Retinal pigment epithelial cell (primary cell): ENCODE measurements at regions not wholly inside any gene's neighbourhood (a gene's known extent, or its start where the extent isn't known, plus 50 kb on each side); places are given as distances from the start of the nearest gene placed in this dataset.

Source experiments
- DNase-seq: peaks from one replicate; pipeline ENCODE4 v3.0.0-alpha.2; 2010; ENCODE audit warnings: low read depth
- H3K4me3 ChIP-seq: 2 replicates; pipeline ENCODE4 v1.5.1; 2011; ENCODE audit warnings: mild to moderate bottlenecking, low read length, control low read depth, moderate library complexity
- TF ChIP-seq, protein P1 (sequence below): conservative IDR thresholded peaks from 2 replicates; pipeline ENCODE4 v1.5.1; 2011; ENCODE audit warnings: low read depth, low read length, control low read depth, inconsistent platforms

DNA sequence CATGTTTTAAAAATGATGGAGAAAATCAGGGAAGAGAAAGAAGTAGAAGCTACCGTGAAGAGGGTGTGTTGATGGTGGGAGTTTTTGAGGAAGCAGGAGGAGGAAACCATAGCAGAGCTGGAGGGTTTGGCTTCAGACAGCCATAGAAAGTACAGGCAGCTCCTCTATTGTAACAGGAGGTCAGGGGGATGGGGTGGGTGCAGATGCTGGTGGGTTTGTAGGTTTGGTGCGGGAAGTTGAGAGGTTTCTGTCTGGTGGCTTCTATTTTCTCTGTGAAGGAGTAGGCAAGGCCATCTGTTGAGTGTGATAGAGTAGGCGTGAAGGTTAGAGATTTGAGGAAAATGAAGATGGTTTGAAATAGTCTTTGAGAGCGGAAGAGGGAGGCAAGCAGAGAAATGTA is 97.7 kb upstream of the TBC1D5 start:
- no peak for DNase-seq
- TF ChIP-seq, protein P1, sequence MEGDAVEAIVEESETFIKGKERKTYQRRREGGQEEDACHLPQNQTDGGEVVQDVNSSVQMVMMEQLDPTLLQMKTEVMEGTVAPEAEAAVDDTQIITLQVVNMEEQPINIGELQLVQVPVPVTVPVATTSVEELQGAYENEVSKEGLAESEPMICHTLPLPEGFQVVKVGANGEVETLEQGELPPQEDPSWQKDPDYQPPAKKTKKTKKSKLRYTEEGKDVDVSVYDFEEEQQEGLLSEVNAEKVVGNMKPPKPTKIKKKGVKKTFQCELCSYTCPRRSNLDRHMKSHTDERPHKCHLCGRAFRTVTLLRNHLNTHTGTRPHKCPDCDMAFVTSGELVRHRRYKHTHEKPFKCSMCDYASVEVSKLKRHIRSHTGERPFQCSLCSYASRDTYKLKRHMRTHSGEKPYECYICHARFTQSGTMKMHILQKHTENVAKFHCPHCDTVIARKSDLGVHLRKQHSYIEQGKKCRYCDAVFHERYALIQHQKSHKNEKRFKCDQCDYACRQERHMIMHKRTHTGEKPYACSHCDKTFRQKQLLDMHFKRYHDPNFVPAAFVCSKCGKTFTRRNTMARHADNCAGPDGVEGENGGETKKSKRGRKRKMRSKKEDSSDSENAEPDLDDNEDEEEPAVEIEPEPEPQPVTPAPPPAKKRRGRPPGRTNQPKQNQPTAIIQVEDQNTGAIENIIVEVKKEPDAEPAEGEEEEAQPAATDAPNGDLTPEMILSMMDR = no peak
- H3K4me3 ChIP-seq = no peak overlapping the region

DNA sequence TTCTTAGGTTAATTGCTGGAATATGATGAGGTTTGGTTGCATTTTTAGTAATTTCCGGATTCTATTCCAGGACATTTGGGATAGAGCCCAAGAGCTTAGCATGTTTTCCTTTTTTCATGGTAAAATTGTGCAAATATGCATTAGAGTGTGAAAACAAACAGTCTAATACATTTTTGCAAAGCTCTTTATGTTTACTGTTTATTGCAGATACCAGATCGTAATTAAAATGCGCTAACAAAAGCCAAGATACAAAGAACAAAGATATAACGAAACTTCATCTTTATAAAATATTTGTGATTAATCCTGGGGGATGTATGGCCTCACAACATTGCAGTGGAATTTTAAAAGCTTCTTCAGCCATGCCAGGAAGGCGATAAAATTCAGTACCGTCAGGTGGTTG is 94.5 kb upstream of the TBC1D5 start:
- TF ChIP-seq, protein P1 = no peak
- no peak overlapping the region for H3K4me3 ChIP-seq
- no peak for DNase-seq

DNA sequence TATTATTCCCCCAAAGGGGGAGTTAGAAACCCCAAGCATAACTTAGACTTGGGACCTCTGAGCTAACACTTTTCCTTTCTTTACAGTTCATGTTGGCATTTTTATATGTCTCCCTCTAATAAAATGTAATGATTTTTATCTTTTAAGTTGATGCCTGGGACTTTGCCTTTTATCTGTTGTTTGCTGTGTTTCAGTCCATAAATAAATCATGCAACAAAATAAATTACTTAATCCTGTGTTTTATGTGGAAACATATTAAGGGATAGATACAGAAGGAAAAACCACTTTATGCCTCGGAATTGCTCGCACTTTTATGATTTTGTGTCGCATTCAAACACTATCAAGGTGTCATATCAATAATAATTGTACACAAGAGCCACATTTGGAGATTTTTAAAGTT is 93.7 kb upstream of the TBC1D5 start:
- DNase-seq = no peak
- H3K4me3 ChIP-seq = no peak overlapping the region
- TF ChIP-seq, protein P1 = no peak

DNA sequence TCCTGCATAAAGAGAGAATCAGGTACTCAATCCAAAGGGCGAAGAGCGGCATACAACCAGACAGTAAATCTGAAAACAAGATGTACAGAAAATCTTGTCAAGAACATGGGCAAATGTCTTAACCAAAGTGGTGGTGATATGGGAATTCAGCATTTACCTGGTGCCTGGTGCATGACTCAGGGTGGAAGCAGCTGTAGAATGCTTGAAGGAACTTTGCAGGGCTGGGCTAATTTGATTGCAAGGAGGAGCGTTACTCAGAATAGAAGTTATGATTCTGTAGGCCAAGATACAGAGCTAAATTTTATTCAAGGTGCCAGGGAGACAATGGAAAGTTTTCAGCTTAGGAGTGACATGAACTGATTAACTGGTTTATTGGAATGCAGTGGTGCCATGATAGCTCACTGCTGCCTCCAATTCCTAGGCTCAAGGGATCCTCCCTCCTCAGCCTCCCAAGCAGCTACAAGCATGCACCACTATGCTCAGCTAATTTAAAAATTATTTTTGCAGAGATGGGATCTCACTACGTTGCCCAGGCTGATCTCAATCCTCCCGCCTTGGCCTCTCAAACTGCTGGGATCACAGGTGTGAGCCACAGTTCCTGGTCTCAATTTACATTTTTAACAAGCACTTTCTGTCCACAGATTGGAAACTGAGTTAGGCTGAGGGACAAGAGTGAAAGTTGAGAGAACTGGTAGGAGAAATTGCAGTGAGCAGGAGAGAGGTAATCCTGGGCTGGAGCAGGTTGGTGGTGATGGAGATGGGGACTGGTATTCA is 91.5 kb upstream of the TBC1D5 start:
- no peak overlapping the region for H3K4me3 ChIP-seq
- no peak for DNase-seq
- TF ChIP-seq, protein P1 = no peak

DNA sequence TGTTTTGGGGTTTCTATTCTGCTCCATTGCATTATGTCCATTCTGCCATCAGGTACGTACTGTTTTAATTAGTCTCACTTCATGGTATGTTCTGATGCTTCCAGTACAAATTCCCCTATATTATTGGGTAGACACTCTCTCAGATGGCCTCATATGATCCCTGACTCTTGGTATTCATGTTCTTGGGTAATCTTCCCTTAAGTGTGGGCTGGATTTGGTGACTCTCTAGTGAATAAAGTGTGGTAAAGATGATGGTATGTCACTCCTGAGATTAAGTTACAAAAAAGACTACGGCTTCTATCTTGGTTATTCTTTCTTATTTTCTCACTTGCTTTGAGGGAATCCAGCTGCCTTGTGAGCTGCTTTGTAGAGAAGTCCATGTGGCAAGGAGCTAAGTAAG is 89.6 kb upstream of the TBC1D5 start:
- TF ChIP-seq, protein P1 = no peak
- H3K4me3 ChIP-seq = no peak overlapping the region
- no peak for DNase-seq

DNA sequence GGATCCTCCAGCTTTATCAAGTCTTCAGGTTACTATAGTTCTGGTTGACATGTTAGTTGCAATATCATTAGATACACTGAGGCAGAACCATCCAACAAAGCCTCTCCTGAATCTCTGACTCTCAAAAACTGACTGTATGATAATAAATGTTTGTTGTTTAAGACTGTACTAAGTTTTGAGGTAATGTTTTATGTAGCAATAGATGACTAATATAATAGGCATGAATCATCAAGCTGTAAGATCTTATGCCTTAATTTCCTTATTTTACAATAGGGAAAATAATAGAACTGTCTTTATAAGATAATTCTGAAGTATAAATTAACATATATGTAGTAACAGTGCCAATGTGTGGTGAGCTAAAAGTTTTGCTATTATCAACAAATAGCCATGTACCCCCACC is 88.9 kb upstream of the TBC1D5 start:
- TF ChIP-seq, protein P1 = no peak
- DNase-seq = no peak
- no peak overlapping the region for H3K4me3 ChIP-seq

DNA sequence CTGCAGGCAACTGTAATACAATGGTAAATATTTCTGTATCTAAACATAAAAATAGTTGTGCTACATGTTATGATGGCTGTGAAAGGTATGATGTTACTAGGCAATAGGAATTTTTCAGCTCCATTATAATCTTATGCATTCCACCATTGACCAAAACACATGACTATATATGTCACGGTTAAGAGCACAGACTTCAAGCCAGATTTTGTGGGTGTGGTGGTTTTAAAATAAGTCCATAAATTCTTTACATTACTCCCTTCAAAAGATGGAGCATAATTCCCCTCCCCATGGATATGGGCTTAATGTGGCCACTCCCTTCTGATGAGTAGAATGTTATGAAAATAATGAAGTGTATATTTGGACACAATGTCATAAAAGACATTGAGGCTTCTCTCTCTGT is 88.4 kb upstream of the TBC1D5 start:
- peak; percentile 87 for DNase-seq
- no peak overlapping the region for H3K4me3 ChIP-seq
- TF ChIP-seq, protein P1 = no peak
